ENCODE measurements at regions not wholly inside any gene's neighbourhood (a gene's known extent, or its start where the extent isn't known, plus 50 kb on each side); places are given as distances from the start of the nearest gene placed in this dataset.

DNA sequence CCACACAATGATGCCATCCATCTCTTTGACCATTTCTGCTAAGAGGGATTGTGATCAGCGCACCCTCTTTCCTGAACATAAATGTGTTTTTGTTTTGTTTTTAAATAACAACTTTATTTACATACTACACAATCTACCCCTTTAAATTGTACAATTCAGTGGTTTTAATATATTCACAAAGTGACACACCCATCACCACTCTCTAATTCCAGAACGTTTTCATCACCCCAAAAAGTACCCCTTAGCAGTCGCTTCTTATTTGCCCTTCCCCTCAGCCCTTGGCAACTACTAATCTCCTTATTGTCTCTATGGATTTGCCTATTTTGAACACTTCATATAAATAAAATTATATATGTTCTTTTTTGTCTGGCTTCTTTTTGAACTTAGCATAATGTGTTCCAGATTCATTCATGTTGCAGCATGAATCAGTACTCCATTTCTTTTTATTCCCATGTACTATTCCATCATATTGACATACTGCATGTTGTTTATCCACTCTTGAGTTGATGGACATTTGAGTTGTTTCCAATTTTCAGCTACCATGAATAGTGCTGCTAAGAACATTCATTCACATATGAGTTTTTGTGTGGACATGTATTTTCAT lies 150.9 kb upstream of the NABP1 start:
- Histone ChIP-seq H3K4me3 (no peak overlapping the region), H3K4me1 (ENCODE audit: control insufficient read depth in 5 of 5, insufficient read depth in 5 of 5, low read length in 5 of 5) (no peaks in the 10 kb centered on the region), H3K36me3 (ENCODE audit: control insufficient read depth in 4 of 4, insufficient read depth in 4 of 4, low read length in 4 of 4) (no peaks in the 10 kb centered on the region), H3K9ac (ENCODE audit: insufficient read depth in 1 of 2, low read length in 2 of 2) (no peak overlapping the region), H3K9me3 (ENCODE audit: control insufficient read depth in 4 of 4, insufficient read depth in 3 of 4, low read length in 3 of 4) (no peaks in the 10 kb centered on the region), H3K27ac (ENCODE audit: low read depth in 1 of 2, low read length in 1 of 2) (no peak overlapping the region), H3K27me3 (ENCODE audit: control insufficient read depth in 3 of 3, insufficient read depth in 3 of 3, low read length in 2 of 3) (no peaks in the 10 kb centered on the region)
- TF ChIP-seq, protein P1, sequence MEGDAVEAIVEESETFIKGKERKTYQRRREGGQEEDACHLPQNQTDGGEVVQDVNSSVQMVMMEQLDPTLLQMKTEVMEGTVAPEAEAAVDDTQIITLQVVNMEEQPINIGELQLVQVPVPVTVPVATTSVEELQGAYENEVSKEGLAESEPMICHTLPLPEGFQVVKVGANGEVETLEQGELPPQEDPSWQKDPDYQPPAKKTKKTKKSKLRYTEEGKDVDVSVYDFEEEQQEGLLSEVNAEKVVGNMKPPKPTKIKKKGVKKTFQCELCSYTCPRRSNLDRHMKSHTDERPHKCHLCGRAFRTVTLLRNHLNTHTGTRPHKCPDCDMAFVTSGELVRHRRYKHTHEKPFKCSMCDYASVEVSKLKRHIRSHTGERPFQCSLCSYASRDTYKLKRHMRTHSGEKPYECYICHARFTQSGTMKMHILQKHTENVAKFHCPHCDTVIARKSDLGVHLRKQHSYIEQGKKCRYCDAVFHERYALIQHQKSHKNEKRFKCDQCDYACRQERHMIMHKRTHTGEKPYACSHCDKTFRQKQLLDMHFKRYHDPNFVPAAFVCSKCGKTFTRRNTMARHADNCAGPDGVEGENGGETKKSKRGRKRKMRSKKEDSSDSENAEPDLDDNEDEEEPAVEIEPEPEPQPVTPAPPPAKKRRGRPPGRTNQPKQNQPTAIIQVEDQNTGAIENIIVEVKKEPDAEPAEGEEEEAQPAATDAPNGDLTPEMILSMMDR (IDR thresholded peaks at IDR 0.05; ENCODE audit: control extremely low read depth, extremely low read depth), result no peak
- ATAC-seq (ENCODE audit: insufficient read depth, low FRiP score) (no peak), DNase-seq (no peak)
- WGBS, 2 donors, result 77 to 91% methylated on average over 3 of the region's 3 CpGs

DNA sequence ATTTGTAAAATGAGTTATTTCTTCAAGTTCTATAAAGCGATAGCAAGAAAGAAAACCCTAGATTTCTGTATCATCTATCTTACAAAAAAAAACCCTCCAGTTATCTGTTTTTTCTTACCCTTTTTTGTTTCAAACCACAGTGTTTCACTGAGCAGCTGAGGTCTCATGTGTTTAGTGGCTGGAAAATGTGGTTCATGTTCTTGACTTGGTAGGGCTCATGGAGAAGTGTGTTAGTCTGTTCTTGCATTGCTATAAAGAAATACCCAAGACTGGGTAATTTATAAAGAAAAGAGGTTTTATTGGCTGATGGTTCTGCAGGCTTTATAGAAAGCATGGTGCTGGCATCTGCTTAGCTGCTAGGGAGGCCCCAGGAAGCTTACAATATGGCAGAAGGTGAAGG lies 147.3 kb upstream of the NABP1 start:
- TF ChIP-seq, protein P1 (IDR thresholded peaks at IDR 0.05; ENCODE audit: control extremely low read depth, extremely low read depth), result no peak
- Histone ChIP-seq H3K4me1 (ENCODE audit: control insufficient read depth in 5 of 5, insufficient read depth in 5 of 5, low read length in 5 of 5) (no peaks in the 10 kb centered on the region), H3K9me3 (ENCODE audit: control insufficient read depth in 4 of 4, insufficient read depth in 3 of 4, low read length in 3 of 4) (no peaks in the 10 kb centered on the region), H3K27me3 (ENCODE audit: control insufficient read depth in 3 of 3, insufficient read depth in 3 of 3, low read length in 2 of 3) (no peaks in the 10 kb centered on the region), H3K9ac (ENCODE audit: insufficient read depth in 1 of 2, low read length in 2 of 2) (no peak overlapping the region), H3K36me3 (ENCODE audit: control insufficient read depth in 4 of 4, insufficient read depth in 4 of 4, low read length in 4 of 4) (no peaks in the 10 kb centered on the region), H3K27ac (ENCODE audit: low read depth in 1 of 2, low read length in 1 of 2) (no peak overlapping the region), H3K4me3 (no peak overlapping the region)
- WGBS, 2 donors, result 95 to 98% methylated on average over 1 of the region's 1 CpG
- no peak for DNase-seq
- ATAC-seq (ENCODE audit: insufficient read depth, low FRiP score), result no peak

DNA sequence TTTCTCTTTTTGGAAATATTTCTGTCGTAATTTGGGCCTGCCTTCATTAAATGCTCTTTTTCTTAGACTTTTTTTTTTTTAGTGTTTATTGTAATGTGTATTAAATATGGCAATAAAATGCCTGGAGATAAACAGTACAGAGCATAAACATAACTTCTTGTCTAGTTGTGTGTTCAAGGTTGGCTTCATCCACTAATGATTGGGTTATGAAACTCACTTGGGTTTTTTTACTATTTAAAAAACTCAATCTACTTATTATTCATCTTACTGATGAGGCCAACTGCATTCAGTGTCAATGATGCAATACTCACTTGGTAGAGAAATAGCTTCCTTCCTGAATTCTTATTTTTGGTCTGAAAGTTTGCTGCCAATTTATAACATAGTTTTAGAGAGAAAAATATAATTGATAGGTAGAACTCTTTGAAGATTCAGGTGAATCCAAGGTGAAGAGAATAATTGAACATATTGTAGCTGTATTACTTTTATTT lies 144.2 kb upstream of the NABP1 start:
- Histone ChIP-seq H3K9me3 (ENCODE audit: control insufficient read depth in 4 of 4, insufficient read depth in 3 of 4, low read length in 3 of 4) (no peaks in the 10 kb centered on the region), H3K36me3 (ENCODE audit: control insufficient read depth in 4 of 4, insufficient read depth in 4 of 4, low read length in 4 of 4) (no peaks in the 10 kb centered on the region), H3K27ac (ENCODE audit: low read depth in 1 of 2, low read length in 1 of 2) (no peak overlapping the region), H3K4me1 (ENCODE audit: control insufficient read depth in 5 of 5, insufficient read depth in 5 of 5, low read length in 5 of 5) (no peaks in the 10 kb centered on the region), H3K4me3 (no peak overlapping the region), H3K27me3 (ENCODE audit: control insufficient read depth in 3 of 3, insufficient read depth in 3 of 3, low read length in 2 of 3) (no peaks in the 10 kb centered on the region), H3K9ac (ENCODE audit: insufficient read depth in 1 of 2, low read length in 2 of 2) (no peak overlapping the region)
- TF ChIP-seq, protein P1 (IDR thresholded peaks at IDR 0.05; ENCODE audit: control extremely low read depth, extremely low read depth), result no peak
- ATAC-seq (ENCODE audit: insufficient read depth, low FRiP score) (no peak), DNase-seq (no peak)
- 66 to 76% methylated on average over 1 of the region's 1 CpG for WGBS, 2 donors

DNA sequence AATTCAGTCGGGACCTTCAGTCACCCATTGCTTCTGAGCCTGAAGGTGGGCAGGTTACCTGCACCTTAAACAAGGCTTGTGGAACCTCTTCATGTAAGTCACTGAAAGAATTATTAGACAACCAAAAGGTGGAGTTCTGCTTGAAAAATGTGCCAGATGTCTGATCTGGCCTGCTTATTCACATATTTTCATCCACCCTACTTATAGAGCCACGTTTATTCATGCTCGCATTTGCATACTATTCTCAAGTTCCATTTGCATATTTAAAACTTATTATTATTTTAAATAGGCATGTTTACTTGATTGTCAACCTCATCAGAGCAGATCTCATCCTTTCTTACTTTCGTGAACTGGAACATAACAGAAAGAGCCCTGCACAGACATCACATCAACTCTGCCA lies 140.0 kb upstream of the NABP1 start:
- no peaks in the 10 kb centered on the region for H3K9me3 ChIP-seq (ENCODE audit: control insufficient read depth in 4 of 4, insufficient read depth in 3 of 4, low read length in 3 of 4)
- no peak for DNase-seq
- H3K36me3 ChIP-seq (ENCODE audit: control insufficient read depth in 4 of 4, insufficient read depth in 4 of 4, low read length in 4 of 4), result no peaks in the 10 kb centered on the region
- 89 to 93% methylated on average over 4 of the region's 4 CpGs for WGBS, 2 donors
- ATAC-seq (ENCODE audit: insufficient read depth, low FRiP score), result no peak
- no peak overlapping the region for H3K27ac ChIP-seq (ENCODE audit: low read depth in 1 of 2, low read length in 1 of 2)
- no peak overlapping the region for H3K4me3 ChIP-seq
- TF ChIP-seq, protein P1 (IDR thresholded peaks at IDR 0.05; ENCODE audit: control extremely low read depth, extremely low read depth), result no peak
- no peaks in the 10 kb centered on the region for H3K27me3 ChIP-seq (ENCODE audit: control insufficient read depth in 3 of 3, insufficient read depth in 3 of 3, low read length in 2 of 3)
- H3K9ac ChIP-seq (ENCODE audit: insufficient read depth in 1 of 2, low read length in 2 of 2), result no peak overlapping the region
- peaks cover 0 to 7% (median 0%) of the 10 kb centered on the region in 5 donors for H3K4me1 ChIP-seq (ENCODE audit: control insufficient read depth in 5 of 5, insufficient read depth in 5 of 5, low read length in 5 of 5)
